Calu3 (cell line): ENCODE measurements at regions not wholly inside any gene's neighbourhood (a gene's known extent, or its start where the extent isn't known, plus 50 kb on each side); places are given as distances from the start of the nearest gene placed in this dataset.
A peak's percentile ranks its signal among the peaks of the same experiment; 100 is the strongest.

ENCODE experiments used
- BruUV-seq: library from RNA; stranded (reverse); fragments of 400-500 nt; replicated peaks from 2 replicates; lab custom pipeline; 2021; lab: Mats Ljungman, UMichigan
- CTCF ChIA-PET: fragments of 300-600 bp; sonication (Branson Sonifier 250); formaldehyde crosslinking; loops from one replicate; lab custom pipeline; 2022; ENCODE audit warnings: antibody characterized with exemption; lab: Charles Lee
- DNase-seq: peaks from one replicate; pipeline ENCODE4 v3.0.0; 2022
- H3K27ac Mint-ChIP-seq: one replicate; pipeline ENCODE4 v1.8.0; 2022; ENCODE audit warnings: mixed read lengths; ENCODE audit not compliant: unreplicated experiment
- H3K27me3 Mint-ChIP-seq: one replicate; pipeline ENCODE4 v1.8.0; 2022; ENCODE audit warnings: mixed read lengths; ENCODE audit not compliant: unreplicated experiment
- H3K36me3 Mint-ChIP-seq: one replicate; pipeline ENCODE4 v1.8.0; 2022; ENCODE audit warnings: mild to moderate bottlenecking, moderate library complexity, mixed read lengths; ENCODE audit not compliant: insufficient read depth, unreplicated experiment
- H3K4me1 Mint-ChIP-seq: one replicate; pipeline ENCODE4 v1.8.0; 2022; ENCODE audit warnings: mild to moderate bottlenecking, low read depth, mixed read lengths; ENCODE audit not compliant: unreplicated experiment
- H3K4me3 Mint-ChIP-seq: one replicate; pipeline ENCODE4 v1.8.0; 2022; ENCODE audit warnings: mild to moderate bottlenecking, low read depth, moderate library complexity, mixed read lengths; ENCODE audit not compliant: unreplicated experiment
- H3K9me3 Mint-ChIP-seq: one replicate; pipeline ENCODE4 v1.8.0; 2022; ENCODE audit warnings: low read depth, mixed read lengths; ENCODE audit not compliant: unreplicated experiment
- CTCF ChIP-seq: fragments of 200-600 bp; IDR thresholded peaks from one replicate; pipeline ENCODE4 v1.8.0; 2022; ENCODE audit warnings: antibody characterized with exemption; ENCODE audit not compliant: unreplicated experiment
- intact Hi-C: fragments of 100-400 bp; cut with micrococcal nuclease; formaldehyde crosslinking; loops from one replicate; pipeline ENCODE4 v1.10.0; 2022; ENCODE audit not compliant: unreplicated experiment

- H3K27ac Mint-ChIP-seq = peak overlapping the region; percentile 76
- no peak overlapping the region for H3K4me3 Mint-ChIP-seq
- peaks cover 11% of the 10 kb centered on the region for H3K4me1 Mint-ChIP-seq
These were observed 68.4 kb downstream of the ANXA1 start for GRCh38 chr9:73219985-73220626.

GRCh38 chr9:73223594-73223993, 71.9 kb downstream of the ANXA1 start:
- DNase-seq = no peak
- no peaks in the 10 kb centered on the region for H3K9me3 Mint-ChIP-seq
- H3K36me3 Mint-ChIP-seq = peaks cover 4% of the 10 kb centered on the region
- H3K27ac Mint-ChIP-seq = no peak overlapping the region
- CTCF ChIA-PET = no interaction called here
- H3K4me1 Mint-ChIP-seq = peaks cover 11% of the 10 kb centered on the region
- TF ChIP-seq CTCF = no peak
- no peaks in the 10 kb centered on the region for H3K27me3 Mint-ChIP-seq
- no peak overlapping the region for H3K4me3 Mint-ChIP-seq
- BruUV-seq = no TSS peak
- intact Hi-C loops = no loop called here

More at GRCh38 chr9:73219985-73220626, 68.4 kb downstream of the ANXA1 start:
- CTCF ChIA-PET = no interaction called here
- intact Hi-C loops = no loop called here
- no TSS peak for BruUV-seq
- no peak for TF ChIP-seq CTCF
- H3K36me3 Mint-ChIP-seq = peaks cover 4% of the 10 kb centered on the region
- no peaks in the 10 kb centered on the region for H3K27me3 Mint-ChIP-seq
- H3K9me3 Mint-ChIP-seq = no peaks in the 10 kb centered on the region
- DNase-seq = peak; percentile 4

GRCh38 chr9:73229543-73229942, 77.9 kb downstream of the ANXA1 start:
- CTCF ChIA-PET = no interaction called here
- BruUV-seq = no TSS peak
- Mint-ChIP-seq H3K4me3 (no peak overlapping the region), H3K36me3 (no peaks in the 10 kb centered on the region), H3K27me3 (no peaks in the 10 kb centered on the region), H3K27ac (no peak overlapping the region), H3K9me3 (no peaks in the 10 kb centered on the region), H3K4me1 (no peaks in the 10 kb centered on the region)
- DNase-seq = no peak
- TF ChIP-seq CTCF = no peak
- intact Hi-C loops = no loop called here

GRCh38 chr9:73230251-73230650, 78.6 kb downstream of the ANXA1 start:
- no peak for TF ChIP-seq CTCF
- no peaks in the 10 kb centered on the region for H3K36me3 Mint-ChIP-seq
- DNase-seq = no peak
- no peaks in the 10 kb centered on the region for H3K27me3 Mint-ChIP-seq
- CTCF ChIA-PET = no interaction called here
- intact Hi-C loops = no loop called here
- no TSS peak for BruUV-seq
- H3K27ac Mint-ChIP-seq = no peak overlapping the region
- no peaks in the 10 kb centered on the region for H3K9me3 Mint-ChIP-seq
- no peaks in the 10 kb centered on the region for H3K4me1 Mint-ChIP-seq
- H3K4me3 Mint-ChIP-seq = no peak overlapping the region
